ENCODE measurements at regions not wholly inside any gene's neighbourhood (a gene's known extent, or its start where the extent isn't known, plus 50 kb on each side); places are given as distances from the start of the nearest gene placed in this dataset.

DNA sequence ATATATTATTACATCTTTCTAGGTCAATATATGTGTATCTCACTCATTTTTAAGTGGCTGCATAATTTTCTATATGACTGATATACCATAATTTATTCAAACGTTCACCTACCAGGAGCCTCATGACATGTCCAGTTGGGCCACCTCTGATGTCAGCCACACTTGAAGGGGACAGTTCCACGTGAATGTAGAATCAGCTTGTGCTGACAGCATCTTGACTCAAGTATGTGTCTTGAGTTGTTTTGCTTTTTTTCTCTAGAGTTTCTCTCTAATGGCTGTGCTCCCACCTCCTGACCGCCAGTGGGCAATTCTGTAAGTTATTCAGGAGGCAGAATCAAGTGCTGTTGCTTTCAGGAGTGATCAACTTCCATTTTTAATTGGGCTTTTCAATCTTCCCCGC, 237.9 kb downstream of the NFKBIZ start:
- TF ChIP-seq, protein P1, sequence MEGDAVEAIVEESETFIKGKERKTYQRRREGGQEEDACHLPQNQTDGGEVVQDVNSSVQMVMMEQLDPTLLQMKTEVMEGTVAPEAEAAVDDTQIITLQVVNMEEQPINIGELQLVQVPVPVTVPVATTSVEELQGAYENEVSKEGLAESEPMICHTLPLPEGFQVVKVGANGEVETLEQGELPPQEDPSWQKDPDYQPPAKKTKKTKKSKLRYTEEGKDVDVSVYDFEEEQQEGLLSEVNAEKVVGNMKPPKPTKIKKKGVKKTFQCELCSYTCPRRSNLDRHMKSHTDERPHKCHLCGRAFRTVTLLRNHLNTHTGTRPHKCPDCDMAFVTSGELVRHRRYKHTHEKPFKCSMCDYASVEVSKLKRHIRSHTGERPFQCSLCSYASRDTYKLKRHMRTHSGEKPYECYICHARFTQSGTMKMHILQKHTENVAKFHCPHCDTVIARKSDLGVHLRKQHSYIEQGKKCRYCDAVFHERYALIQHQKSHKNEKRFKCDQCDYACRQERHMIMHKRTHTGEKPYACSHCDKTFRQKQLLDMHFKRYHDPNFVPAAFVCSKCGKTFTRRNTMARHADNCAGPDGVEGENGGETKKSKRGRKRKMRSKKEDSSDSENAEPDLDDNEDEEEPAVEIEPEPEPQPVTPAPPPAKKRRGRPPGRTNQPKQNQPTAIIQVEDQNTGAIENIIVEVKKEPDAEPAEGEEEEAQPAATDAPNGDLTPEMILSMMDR (IDR thresholded peaks at IDR 0.05; ENCODE audit: insufficient read depth, low read length), result no peak
- TF ChIP-seq POLR2AphosphoS5 (IDR thresholded peaks at IDR 0.05; ENCODE audit: low read depth) (no peak), SPI1 (IDR thresholded peaks at IDR 0.05; ENCODE audit: borderline replicate concordance, low read depth) (no peak), GABPA (IDR thresholded peaks at IDR 0.05; ENCODE audit: low read depth) (no peak)
- TF ChIP-seq, protein P2, sequence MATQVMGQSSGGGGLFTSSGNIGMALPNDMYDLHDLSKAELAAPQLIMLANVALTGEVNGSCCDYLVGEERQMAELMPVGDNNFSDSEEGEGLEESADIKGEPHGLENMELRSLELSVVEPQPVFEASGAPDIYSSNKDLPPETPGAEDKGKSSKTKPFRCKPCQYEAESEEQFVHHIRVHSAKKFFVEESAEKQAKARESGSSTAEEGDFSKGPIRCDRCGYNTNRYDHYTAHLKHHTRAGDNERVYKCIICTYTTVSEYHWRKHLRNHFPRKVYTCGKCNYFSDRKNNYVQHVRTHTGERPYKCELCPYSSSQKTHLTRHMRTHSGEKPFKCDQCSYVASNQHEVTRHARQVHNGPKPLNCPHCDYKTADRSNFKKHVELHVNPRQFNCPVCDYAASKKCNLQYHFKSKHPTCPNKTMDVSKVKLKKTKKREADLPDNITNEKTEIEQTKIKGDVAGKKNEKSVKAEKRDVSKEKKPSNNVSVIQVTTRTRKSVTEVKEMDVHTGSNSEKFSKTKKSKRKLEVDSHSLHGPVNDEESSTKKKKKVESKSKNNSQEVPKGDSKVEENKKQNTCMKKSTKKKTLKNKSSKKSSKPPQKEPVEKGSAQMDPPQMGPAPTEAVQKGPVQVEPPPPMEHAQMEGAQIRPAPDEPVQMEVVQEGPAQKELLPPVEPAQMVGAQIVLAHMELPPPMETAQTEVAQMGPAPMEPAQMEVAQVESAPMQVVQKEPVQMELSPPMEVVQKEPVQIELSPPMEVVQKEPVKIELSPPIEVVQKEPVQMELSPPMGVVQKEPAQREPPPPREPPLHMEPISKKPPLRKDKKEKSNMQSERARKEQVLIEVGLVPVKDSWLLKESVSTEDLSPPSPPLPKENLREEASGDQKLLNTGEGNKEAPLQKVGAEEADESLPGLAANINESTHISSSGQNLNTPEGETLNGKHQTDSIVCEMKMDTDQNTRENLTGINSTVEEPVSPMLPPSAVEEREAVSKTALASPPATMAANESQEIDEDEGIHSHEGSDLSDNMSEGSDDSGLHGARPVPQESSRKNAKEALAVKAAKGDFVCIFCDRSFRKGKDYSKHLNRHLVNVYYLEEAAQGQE (IDR thresholded peaks at IDR 0.05; ENCODE audit: insufficient replicate concordance, low read depth), result no peak

Data from HL-60 (cell line).